ENCODE measurements at regions not wholly inside any gene's neighbourhood (a gene's known extent, or its start where the extent isn't known, plus 50 kb on each side); places are given as distances from the start of the nearest gene placed in this dataset.

GRCh38 chr11:41848349-41848748, 388.9 kb upstream of the LRRC4C start:
- no peak for DNase-seq (ENCODE audit: low read depth in 3 of 3, low spot score in 2 of 3)

GRCh38 chr11:41849250-41849649, 389.8 kb upstream of the LRRC4C start:
- no peak for DNase-seq (ENCODE audit: low read depth in 3 of 3, low spot score in 2 of 3)

- no peak for DNase-seq (ENCODE audit: low read depth in 3 of 3, low spot score in 2 of 3)
Measured at GRCh38 chr11:41851743-41852142, 392.3 kb upstream of the LRRC4C start.

GRCh38 chr11:41861838-41862237, 402.4 kb upstream of the LRRC4C start:
- DNase-seq (ENCODE audit: low read depth in 3 of 3, low spot score in 2 of 3) = no peak

GRCh38 chr11:41866525-41866924, 407.1 kb upstream of the LRRC4C start:
- DNase-seq (ENCODE audit: low read depth in 3 of 3, low spot score in 2 of 3) = no peak

GRCh38 chr11:41868606-41869005, 409.2 kb upstream of the LRRC4C start:
- DNase-seq (ENCODE audit: low read depth in 3 of 3, low spot score in 2 of 3) = no peak

- DNase-seq (ENCODE audit: low read depth in 3 of 3, low spot score in 2 of 3) = no peak
Measured at GRCh38 chr11:41872426-41872825, 413.0 kb upstream of the LRRC4C start.

GRCh38 chr11:41872870-41873269, 413.4 kb upstream of the LRRC4C start:
- DNase-seq (ENCODE audit: low read depth in 3 of 3, low spot score in 2 of 3) = no peak

- DNase-seq (ENCODE audit: low read depth in 3 of 3, low spot score in 2 of 3) = no peak
Measured at GRCh38 chr11:41878095-41878494, 418.6 kb upstream of the LRRC4C start.

- DNase-seq (ENCODE audit: low read depth in 3 of 3, low spot score in 2 of 3) = no peak
Measured at GRCh38 chr11:41879214-41879613, 419.8 kb upstream of the LRRC4C start.

- no peak for DNase-seq (ENCODE audit: low read depth in 3 of 3, low spot score in 2 of 3)
Measured at GRCh38 chr11:41895081-41895480, 435.6 kb upstream of the LRRC4C start.

GRCh38 chr11:41897991-41898390, 438.5 kb upstream of the LRRC4C start:
- peak; percentile 5 to 31 (median 29) for DNase-seq (ENCODE audit: low read depth in 3 of 3, low spot score in 2 of 3)

GRCh38 chr11:41917900-41918299, 458.4 kb upstream of the LRRC4C start:
- no peak for DNase-seq (ENCODE audit: low read depth in 3 of 3, low spot score in 2 of 3)

- DNase-seq (ENCODE audit: low read depth in 3 of 3, low spot score in 2 of 3) = no peak
Measured at GRCh38 chr11:41920374-41920773, 460.9 kb upstream of the LRRC4C start.

- DNase-seq (ENCODE audit: low read depth in 3 of 3, low spot score in 2 of 3) = no peak
Measured at GRCh38 chr11:41921746-41922390, 462.4 kb upstream of the LRRC4C start.

GRCh38 chr11:41926339-41926738, 466.9 kb upstream of the LRRC4C start:
- DNase-seq (ENCODE audit: low read depth in 3 of 3, low spot score in 2 of 3) = no peak

GRCh38 chr11:41935241-41935640, 475.8 kb upstream of the LRRC4C start:
- DNase-seq (ENCODE audit: low read depth in 3 of 3, low spot score in 2 of 3) = no peak

GRCh38 chr11:41935795-41936194, 476.3 kb upstream of the LRRC4C start:
- no peak for DNase-seq (ENCODE audit: low read depth in 3 of 3, low spot score in 2 of 3)

- DNase-seq (ENCODE audit: low read depth in 3 of 3, low spot score in 2 of 3) = no peak
Measured at GRCh38 chr11:41943656-41944055, 484.2 kb upstream of the LRRC4C start.

GRCh38 chr11:41947392-41947791, 487.9 kb upstream of the LRRC4C start:
- DNase-seq (ENCODE audit: low read depth in 3 of 3, low spot score in 2 of 3) = no peak

GRCh38 chr11:41950470-41951143, 491.2 kb upstream of the LRRC4C start:
- no peak for DNase-seq (ENCODE audit: low read depth in 3 of 3, low spot score in 2 of 3)

- no peak for DNase-seq (ENCODE audit: low read depth in 3 of 3, low spot score in 2 of 3)
Measured at GRCh38 chr11:41954034-41954433, 494.6 kb upstream of the LRRC4C start.

GRCh38 chr11:41955066-41955465, 495.6 kb upstream of the LRRC4C start:
- no peak for DNase-seq (ENCODE audit: low read depth in 3 of 3, low spot score in 2 of 3)

All from right renal cortex interstitium (tissue), 3 donors.